ENCODE measurements at regions not wholly inside any gene's neighbourhood (a gene's known extent, or its start where the extent isn't known, plus 50 kb on each side); places are given as distances from the start of the nearest gene placed in this dataset.
"Not testable (repeated sequence)": the region's sequence is repeated elsewhere in the genome, so short reads cannot be mapped to it uniquely, and the experiment has no call there.

DNA sequence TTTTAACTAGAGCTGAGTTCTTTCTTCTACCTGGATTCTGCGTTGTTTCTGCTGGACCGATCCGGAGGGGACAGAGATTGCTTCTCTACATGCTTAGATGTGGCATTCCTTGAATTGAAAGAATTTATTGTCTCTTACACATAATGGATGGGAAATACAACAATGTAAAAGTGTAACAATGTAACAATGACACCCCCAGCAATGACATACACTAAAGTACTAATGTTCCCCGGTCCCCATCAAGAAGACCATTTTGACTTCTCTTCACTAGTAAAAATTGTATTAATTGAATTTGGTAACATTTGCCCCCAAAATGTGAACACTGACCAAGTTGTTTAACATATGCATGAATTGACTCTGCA lies 760.2 kb downstream of the TAF11L14 start:
- ChIA-PET POLR2A (no interaction called here), CTCF (no interaction called here)
- Mint-ChIP-seq H3K27ac (no peak overlapping the region), H3K27me3 (no peaks in the 10 kb centered on the region), H3K36me3 (ENCODE audit: low read depth) (no peaks in the 10 kb centered on the region), H3K4me3 (no peak overlapping the region), H3K9me3 (no peaks in the 10 kb centered on the region), H3K4me1 (no peaks in the 10 kb centered on the region)
- no peak for DNase-seq

DNA sequence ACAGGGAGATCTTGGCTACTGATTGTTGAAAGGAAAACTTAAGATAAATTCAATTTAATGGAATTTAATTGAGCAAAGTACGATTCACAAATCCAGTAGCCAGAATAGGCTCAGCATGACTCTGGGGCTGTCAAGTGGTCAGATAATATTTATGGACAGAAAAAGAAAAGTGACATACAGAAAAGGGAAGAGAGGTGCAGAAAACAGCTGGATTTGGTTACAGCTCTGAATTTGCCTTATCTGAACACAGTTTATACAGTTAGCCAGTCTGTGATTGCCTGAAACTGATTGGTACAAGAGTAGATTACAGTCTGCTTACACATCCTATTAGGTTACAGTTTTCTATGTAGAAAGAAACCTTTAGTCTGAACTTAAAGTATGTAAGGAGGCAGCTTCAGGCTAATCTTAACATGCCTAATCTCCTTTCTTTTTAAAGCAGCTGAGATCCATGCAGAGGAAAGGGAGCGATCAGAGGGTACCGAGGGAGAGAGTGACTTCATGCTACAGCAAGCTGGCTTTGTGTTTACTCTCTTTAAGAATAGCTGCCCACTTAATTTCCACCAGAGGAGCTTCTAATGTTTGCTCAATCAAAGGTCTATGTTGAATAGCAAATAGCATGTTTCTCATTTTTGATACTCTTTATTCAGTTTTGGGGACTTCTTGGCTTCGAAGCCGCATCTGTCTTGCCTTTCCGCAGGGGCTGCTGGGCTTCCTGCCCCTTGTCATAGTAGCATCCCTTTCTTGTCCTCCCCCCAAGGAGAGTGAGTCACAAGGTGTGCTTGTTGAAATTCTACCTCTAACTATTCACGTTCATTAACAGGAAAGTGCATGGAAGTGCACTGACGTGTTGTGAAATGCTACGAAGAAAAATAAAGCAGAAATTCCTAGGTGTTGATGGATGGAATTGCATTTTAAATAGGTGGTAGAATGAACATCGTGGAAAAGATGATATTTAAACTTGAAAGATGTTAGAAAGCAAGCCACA lies 761.2 kb downstream of the TAF11L14 start:
- H3K4me1 Mint-ChIP-seq: no peaks in the 10 kb centered on the region
- no peak overlapping the region for H3K4me3 Mint-ChIP-seq
- no peaks in the 10 kb centered on the region for H3K36me3 Mint-ChIP-seq (ENCODE audit: low read depth)
- CTCF ChIA-PET: no interaction called here
- POLR2A ChIA-PET: no interaction called here
- no peaks in the 10 kb centered on the region for H3K9me3 Mint-ChIP-seq
- no peak overlapping the region for H3K27ac Mint-ChIP-seq
- DNase-seq: no peak
- no peaks in the 10 kb centered on the region for H3K27me3 Mint-ChIP-seq

GRCh38 chr5:18397371-18397770 lies 763.1 kb downstream of the TAF11L14 start:
- H3K9me3 Mint-ChIP-seq: no peaks in the 10 kb centered on the region
- CTCF ChIA-PET: no interaction called here

GRCh38 chr5:18397891-18398290 lies 763.6 kb downstream of the TAF11L14 start:
- ChIA-PET POLR2A (no interaction called here), CTCF (no interaction called here)
- Mint-ChIP-seq H3K27me3 (no peaks in the 10 kb centered on the region), H3K36me3 (ENCODE audit: low read depth) (no peaks in the 10 kb centered on the region), H3K27ac (no peak overlapping the region), H3K4me3 (no peak overlapping the region), H3K4me1 (no peaks in the 10 kb centered on the region), H3K9me3 (no peaks in the 10 kb centered on the region)
- DNase-seq: no peak

More at GRCh38 chr5:18397371-18397770, 763.1 kb downstream of the TAF11L14 start:
- Mint-ChIP-seq H3K4me1 (no peaks in the 10 kb centered on the region), H3K36me3 (ENCODE audit: low read depth) (no peaks in the 10 kb centered on the region), H3K27ac (no peak overlapping the region), H3K27me3 (no peaks in the 10 kb centered on the region), H3K4me3 (no peak overlapping the region)
- no peak for DNase-seq
- POLR2A ChIA-PET: no interaction called here

DNA sequence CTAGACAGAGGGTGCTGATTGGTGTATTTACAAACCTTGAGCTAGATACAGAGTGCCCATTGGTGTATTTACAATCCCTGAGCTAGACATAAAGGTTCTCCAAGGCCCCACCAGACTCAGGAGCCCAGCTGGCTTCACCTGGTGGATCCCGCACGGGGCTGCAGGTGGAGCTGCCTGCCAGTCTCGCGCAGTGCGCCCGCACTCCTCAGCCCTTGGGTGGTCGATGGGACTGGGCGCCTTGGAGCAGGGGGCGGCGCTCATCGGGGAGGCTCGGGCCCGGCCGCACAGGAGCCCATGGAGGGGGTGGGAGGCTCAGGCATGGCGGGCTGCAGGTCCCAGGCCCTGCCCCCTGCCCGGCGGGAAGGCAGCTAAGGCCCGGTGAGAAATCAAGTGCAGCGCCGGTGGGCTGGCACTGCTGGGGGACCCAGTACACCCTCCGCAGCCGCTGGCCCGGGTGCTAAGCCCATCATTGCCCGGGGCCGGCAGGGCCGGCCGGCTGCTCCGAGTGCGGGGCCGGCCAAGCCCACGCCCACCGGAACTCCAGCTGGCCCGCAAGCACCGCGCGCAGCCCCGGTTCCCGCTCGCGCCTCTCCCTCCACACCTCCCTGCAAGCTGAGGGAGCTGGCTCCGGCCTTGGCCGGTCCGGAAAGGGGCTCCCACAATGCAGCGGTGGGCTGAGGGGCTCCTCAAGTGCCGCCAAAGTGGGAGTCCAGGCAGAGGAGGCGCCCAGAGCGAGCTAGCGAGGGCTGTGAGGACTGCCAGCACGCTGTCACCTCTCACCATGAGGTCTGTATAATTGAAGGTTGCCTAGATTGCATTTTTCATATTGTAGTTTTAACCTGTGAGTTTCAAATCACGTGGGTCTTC lies 765.4 kb downstream of the TAF11L14 start:
- H3K9me3 Mint-ChIP-seq; H3K27ac Mint-ChIP-seq; DNase-seq; H3K36me3 Mint-ChIP-seq (ENCODE audit: low read depth); H3K27me3 Mint-ChIP-seq; H3K4me3 Mint-ChIP-seq; H3K4me1 Mint-ChIP-seq; POLR2A ChIA-PET: not testable (repeated sequence)
- CTCF ChIA-PET: interaction anchor here (0.6 kb wide), 1 partner anchor 290 kb away, joined by 3 read pairs; no protein-coding TSS in a partner anchor

DNA sequence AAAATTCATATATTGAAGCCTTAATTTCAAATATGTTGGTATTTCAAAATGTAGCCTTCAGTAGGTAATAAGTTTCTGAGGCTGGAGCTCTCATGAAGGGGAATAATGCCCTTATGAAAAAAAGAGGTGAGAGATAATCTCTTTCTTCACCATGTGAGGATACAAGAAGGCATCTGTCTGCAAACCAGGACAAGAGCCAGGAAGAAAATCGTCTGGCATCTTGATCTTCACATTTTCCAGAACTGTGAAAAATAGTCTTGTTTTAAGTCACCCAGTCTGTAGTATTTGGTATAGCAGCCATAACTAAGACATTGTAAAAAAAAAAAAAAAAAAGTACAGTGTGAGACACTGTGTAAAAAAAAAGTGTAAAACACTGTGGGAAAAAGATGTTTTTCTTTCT lies 768.9 kb downstream of the TAF11L14 start:
- ChIA-PET CTCF (no interaction called here), POLR2A (no interaction called here)
- Mint-ChIP-seq H3K4me3 (no peak overlapping the region), H3K36me3 (ENCODE audit: low read depth) (no peaks in the 10 kb centered on the region), H3K9me3 (no peaks in the 10 kb centered on the region), H3K4me1 (no peaks in the 10 kb centered on the region), H3K27me3 (no peaks in the 10 kb centered on the region), H3K27ac (no peak overlapping the region)
- no peak for DNase-seq

DNA sequence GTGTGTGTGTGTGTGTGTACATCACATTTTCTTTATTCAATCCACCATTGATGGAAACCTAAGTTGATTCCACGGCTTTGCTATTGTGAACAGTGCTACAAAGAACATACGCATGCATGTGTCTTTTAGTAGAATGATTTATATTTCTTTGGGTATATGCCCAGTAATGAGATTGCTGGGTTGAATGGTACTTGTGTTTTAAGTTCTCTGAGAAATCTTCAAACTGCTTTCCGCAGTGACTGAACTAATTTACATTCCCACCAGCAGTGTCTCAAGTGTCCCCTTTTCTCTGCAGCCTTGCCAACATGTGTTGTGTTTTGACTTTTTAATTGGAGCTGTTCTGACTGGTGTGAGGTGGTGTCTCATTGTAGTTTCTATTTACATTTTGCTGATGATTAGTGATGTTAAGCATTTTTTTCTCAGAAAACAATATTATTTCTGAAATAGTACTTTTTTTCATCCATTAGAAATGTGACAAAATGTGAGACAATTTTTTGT lies 769.7 kb downstream of the TAF11L14 start:
- DNase-seq: no peak
- H3K27ac Mint-ChIP-seq: no peak overlapping the region
- no peaks in the 10 kb centered on the region for H3K4me1 Mint-ChIP-seq
- H3K4me3 Mint-ChIP-seq: no peak overlapping the region
- ChIA-PET POLR2A (no interaction called here), CTCF (no interaction called here)
- H3K36me3 Mint-ChIP-seq (ENCODE audit: low read depth): no peaks in the 10 kb centered on the region
- no peaks in the 10 kb centered on the region for H3K27me3 Mint-ChIP-seq
- H3K9me3 Mint-ChIP-seq: no peaks in the 10 kb centered on the region

DNA sequence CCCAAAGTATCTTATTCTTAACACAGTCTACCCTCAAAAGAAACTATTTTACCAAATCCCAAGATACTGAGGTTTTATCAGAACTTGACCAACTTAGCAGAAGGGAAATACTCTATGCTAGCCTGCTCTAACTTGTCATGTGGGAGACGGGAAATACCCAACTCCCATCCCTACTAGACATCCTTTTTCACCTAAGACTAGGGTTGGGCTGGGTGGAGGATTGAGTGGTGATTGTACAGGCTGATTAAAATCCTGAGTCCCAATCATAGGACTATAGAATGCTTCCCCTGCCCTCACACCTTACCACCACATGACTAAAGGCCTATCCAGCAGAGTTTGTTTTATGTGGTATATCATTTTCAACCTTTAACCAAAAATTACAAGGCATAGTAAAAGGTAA lies 786.5 kb downstream of the TAF11L14 start:
- no peak overlapping the region for H3K4me3 Mint-ChIP-seq
- no peaks in the 10 kb centered on the region for H3K36me3 Mint-ChIP-seq (ENCODE audit: low read depth)
- POLR2A ChIA-PET: no interaction called here

DNA sequence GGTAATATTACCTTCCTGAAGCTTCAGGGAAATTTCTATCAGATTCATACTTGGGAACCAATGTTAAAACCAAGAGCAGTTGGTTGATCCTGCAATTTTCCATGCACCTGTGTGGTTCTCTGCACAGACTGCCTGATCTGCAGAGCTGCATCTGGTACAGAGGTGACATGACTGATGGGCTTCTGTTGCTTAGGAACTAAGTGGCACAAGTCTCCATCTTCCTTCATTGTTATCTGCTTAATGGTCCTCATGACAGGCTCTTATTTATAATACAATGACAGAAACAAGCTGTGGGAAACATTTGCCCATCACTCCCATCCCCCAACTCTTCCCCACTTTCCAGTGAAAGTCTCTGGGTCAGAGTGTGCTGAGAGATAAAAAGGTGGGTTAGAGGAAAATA lies 799.1 kb downstream of the TAF11L14 start:
- CTCF ChIA-PET: no interaction called here
- no peaks in the 10 kb centered on the region for H3K36me3 Mint-ChIP-seq (ENCODE audit: low read depth)
- no peak overlapping the region for H3K4me3 Mint-ChIP-seq
- H3K4me1 Mint-ChIP-seq: no peaks in the 10 kb centered on the region
- H3K9me3 Mint-ChIP-seq: peaks cover 6% of the 10 kb centered on the region
- H3K27me3 Mint-ChIP-seq: no peaks in the 10 kb centered on the region
- DNase-seq: no peak
- POLR2A ChIA-PET: no interaction called here
- no peak overlapping the region for H3K27ac Mint-ChIP-seq

More for the DNA sequence above, 786.5 kb downstream of the TAF11L14 start:
- no peak for DNase-seq
- H3K27ac Mint-ChIP-seq: no peak overlapping the region
- no peaks in the 10 kb centered on the region for H3K27me3 Mint-ChIP-seq
- CTCF ChIA-PET: no interaction called here
- H3K9me3 Mint-ChIP-seq: peaks cover 9% of the 10 kb centered on the region
- H3K4me1 Mint-ChIP-seq: no peaks in the 10 kb centered on the region

GRCh38 chr5:18438126-18438525 lies 803.9 kb downstream of the TAF11L14 start:
- H3K4me3 Mint-ChIP-seq: no peak overlapping the region
- DNase-seq: no peak
- H3K36me3 Mint-ChIP-seq (ENCODE audit: low read depth): no peaks in the 10 kb centered on the region
- no peaks in the 10 kb centered on the region for H3K27me3 Mint-ChIP-seq
- H3K27ac Mint-ChIP-seq: no peak overlapping the region
- POLR2A ChIA-PET: no interaction called here
- H3K4me1 Mint-ChIP-seq: no peaks in the 10 kb centered on the region
- no peaks in the 10 kb centered on the region for H3K9me3 Mint-ChIP-seq
- CTCF ChIA-PET: no interaction called here

GRCh38 chr5:18455521-18455920 lies 821.3 kb downstream of the TAF11L14 start:
- no peak for DNase-seq
- ChIA-PET CTCF (no interaction called here), POLR2A (no interaction called here)
- no peaks in the 10 kb centered on the region for H3K36me3 Mint-ChIP-seq (ENCODE audit: low read depth)
- no peaks in the 10 kb centered on the region for H3K9me3 Mint-ChIP-seq
- H3K4me1 Mint-ChIP-seq: no peaks in the 10 kb centered on the region
- no peak overlapping the region for H3K27ac Mint-ChIP-seq
- no peak overlapping the region for H3K4me3 Mint-ChIP-seq
- H3K27me3 Mint-ChIP-seq: no peaks in the 10 kb centered on the region

DNA sequence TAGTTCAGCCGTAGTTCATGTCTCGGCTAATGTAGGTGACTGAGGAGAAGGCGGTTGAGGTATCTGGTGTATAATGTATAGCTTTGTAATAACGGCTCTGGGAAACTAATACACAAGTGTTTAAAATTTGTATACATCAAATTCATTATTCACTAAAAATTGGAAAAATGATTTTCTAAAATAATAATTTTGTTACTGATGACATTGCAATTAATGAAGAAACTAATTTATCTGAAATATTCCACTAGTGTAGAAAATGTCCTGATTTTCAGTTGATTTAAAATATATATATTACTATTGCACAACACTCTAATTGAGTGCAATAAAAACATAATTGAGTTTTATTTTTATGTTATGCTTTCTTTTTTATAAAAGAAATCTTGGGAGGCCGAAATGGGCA lies 823.0 kb downstream of the TAF11L14 start:
- ChIA-PET POLR2A (no interaction called here), CTCF (no interaction called here)
- DNase-seq: no peak
- H3K27me3 Mint-ChIP-seq: no peaks in the 10 kb centered on the region
- H3K4me3 Mint-ChIP-seq: no peak overlapping the region
- no peaks in the 10 kb centered on the region for H3K4me1 Mint-ChIP-seq
- H3K36me3 Mint-ChIP-seq (ENCODE audit: low read depth): no peaks in the 10 kb centered on the region
- no peaks in the 10 kb centered on the region for H3K9me3 Mint-ChIP-seq
- no peak overlapping the region for H3K27ac Mint-ChIP-seq

DNA sequence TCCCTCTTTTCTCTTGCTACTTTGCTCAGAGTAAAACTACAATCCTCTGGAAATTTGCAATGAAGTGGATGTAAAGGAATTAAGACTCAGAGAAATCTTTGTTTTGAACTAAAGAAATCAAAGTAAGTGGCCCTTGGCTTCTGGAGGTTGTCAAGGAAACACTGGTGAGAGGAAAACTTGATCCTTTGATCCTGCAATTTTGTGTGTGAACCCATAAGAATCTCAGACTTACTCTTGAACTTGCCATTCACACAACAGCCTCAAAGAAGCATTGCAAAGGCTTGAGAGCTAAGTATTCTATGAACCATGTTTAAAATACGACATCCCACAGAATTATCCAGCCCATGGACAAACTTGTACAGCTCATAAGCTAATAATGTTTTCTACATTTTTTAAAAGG lies 827.5 kb downstream of the TAF11L14 start:
- Mint-ChIP-seq H3K27ac (no peak overlapping the region), H3K36me3 (ENCODE audit: low read depth) (no peaks in the 10 kb centered on the region), H3K27me3 (no peaks in the 10 kb centered on the region), H3K4me1 (no peaks in the 10 kb centered on the region), H3K9me3 (no peaks in the 10 kb centered on the region), H3K4me3 (no peak overlapping the region)
- DNase-seq: no peak
- ChIA-PET POLR2A (no interaction called here), CTCF (no interaction called here)
